HPDE6-E6E7 (cell line): ENCODE measurements at regions not wholly inside any gene's neighbourhood (a gene's known extent, or its start where the extent isn't known, plus 50 kb on each side); places are given as distances from the start of the nearest gene placed in this dataset.
A peak's percentile ranks its signal among the peaks of the same experiment; 100 is the strongest.
"Not testable (repeated sequence)": the region's sequence is repeated elsewhere in the genome, so short reads cannot be mapped to it uniquely, and the experiment has no call there.

ENCODE experiments used
- DNase-seq: peaks from one replicate; pipeline ENCODE4 v3.0.0; 2011; ENCODE audit warnings: missing footprints; ENCODE audit errors: extremely low spot score

DNA sequence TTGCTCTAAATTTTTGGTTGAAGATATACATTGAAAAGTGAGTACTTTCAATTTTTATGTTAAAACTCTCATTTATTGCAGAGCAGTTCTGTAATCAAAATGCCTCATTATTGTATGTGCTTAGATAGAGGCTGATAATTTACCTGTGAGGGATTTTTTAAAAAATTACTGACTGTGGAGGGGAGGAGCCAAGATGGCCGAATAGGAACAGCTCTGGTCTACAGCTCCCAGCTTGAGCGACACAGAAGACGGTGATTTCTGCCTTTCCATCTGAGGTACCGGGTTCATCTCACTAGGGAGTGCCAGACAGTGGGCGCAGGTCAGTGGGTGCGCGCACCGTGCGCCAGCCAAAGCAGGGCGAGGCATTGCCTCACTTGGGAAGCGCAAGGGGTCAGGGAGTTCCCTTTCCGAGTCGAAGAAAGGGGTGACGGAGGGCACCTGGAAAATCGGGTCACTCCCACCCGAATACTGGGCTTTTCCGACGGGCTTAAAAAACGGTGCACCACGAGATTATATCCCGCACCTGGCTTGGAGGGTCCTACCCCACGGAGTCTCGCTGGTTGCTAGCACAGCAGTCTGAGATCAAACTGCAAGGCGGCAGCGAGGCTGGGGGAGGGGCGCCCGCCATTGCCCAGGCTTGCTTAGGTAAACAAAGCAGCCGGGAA is 89.4 kb downstream of the DDX11 start:
- not testable (repeated sequence) for DNase-seq

DNA sequence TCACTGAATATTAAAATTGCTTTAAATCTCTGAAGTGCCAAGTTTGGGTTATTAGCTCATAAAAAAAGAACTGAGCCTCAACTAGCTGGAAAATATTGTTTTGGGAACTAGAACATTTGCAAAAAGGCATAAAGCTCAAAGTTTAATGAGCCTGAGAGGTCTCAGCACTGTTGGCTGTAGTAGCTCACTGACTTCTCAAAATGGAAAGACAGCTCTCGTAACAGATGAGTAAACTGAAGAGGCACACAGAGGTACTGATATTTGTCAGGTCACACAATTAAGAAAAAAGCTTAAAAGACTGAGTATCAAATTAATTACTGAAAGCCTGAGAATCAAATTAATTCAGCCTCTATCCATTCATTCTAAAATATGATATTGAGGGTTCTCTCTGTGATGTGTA is 100.6 kb downstream of the DDX11 start:
- not testable (repeated sequence) for DNase-seq

DNA sequence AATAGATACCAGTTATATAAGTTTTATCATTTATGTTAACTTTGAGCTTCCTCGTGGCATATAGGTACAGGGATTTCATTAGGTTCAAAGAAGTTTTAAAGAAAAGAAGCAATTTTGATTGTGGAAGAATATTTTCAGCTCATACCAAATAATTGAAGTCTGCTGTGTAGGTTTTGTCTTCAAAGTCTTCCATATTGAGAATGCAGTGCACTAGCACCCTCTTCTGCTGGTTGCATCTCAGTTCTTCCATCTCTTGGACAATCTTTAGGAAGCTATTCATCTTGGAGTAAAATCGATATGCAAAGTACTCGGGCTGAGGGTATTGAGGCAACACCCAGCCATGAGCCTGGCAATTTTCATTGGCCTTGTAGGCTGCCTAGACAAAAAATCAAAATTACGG is 103.9 kb downstream of the DDX11 start:
- not testable (repeated sequence) for DNase-seq

DNA sequence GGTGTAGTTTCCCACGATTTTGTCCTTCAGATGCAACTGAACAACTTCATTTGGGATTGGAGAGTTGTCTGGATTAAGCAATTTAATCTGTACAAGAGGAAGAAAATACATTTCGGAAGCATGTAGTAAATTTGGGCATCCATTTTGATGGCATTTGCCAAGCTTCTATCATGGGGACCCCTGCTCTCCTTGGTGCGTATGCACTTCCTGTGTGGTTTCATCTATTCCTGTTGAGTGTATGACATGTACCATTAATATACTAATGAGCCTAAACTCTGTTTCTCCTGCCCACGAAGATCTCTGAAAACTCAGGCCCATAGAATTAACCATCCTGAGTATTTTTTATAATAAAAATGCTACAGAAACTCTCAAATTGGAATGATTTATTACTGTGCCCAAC is 105.2 kb downstream of the DDX11 start:
- DNase-seq: not testable (repeated sequence)

DNA sequence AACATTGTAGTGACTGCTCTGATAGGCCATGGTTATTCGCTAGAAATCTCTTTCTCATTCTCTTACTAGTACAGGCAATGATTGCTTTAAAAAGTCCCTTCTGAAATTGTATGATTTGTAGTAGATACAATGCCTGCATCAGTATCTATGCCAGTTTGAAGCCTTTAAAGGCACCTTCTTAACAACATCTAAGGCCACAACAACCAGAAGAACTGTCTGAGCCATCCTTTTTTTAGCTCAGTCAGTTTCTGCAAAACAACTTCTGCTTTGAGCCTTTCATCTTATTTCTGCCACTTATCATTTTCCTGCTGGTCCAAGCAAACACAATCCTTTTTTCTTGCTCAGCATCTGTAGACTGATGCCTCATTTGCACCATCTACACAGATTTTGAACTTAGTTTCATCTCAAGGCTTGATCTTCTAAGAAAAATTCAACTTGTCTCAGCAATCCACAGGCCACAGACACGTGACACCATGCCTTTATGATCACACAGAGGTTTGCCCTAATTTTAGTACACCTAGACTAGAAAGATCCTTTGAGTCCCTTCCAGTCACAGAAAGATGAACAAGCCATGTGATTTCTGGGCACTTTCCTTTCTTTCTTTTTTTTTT is 106.1 kb downstream of the DDX11 start:
- not testable (repeated sequence) for DNase-seq

DNA sequence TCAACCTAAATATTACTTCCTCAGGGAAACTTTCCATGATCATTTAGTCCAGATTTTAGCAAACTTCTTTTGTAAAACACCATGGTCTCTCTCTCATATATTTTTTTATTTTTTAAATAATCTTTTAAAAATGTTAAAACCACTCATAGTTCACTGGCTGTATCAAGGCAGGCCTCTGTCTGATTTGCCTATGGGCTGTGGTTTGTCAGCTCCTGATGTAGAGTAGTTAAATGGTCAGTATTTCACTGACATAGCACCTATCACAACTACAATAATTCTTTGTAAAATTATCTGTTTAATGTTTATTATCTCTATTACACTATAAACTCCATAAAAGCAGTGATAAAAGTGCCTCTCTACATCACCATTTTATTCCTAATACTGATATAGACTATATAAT is 108.9 kb downstream of the DDX11 start:
- DNase-seq: not testable (repeated sequence)

DNA sequence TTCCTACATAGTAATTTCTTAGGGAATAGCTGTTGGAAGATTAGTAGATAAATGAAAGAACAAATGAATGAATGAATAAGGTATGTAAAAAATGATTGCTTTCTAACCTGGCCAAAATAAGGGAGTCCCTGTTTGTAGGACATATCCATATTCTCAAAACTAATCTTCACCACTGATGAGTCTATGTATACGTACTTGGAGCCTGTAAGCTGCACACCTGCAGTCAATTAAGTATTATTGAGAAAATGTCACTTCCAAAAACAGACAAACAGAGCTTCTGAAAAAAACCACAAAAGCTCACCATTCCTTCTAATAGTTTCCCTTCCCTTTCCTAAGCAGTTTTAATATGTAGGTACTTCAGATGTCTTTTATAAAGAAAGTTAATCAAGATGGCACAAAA is 109.4 kb downstream of the DDX11 start:
- DNase-seq: not testable (repeated sequence)

DNA sequence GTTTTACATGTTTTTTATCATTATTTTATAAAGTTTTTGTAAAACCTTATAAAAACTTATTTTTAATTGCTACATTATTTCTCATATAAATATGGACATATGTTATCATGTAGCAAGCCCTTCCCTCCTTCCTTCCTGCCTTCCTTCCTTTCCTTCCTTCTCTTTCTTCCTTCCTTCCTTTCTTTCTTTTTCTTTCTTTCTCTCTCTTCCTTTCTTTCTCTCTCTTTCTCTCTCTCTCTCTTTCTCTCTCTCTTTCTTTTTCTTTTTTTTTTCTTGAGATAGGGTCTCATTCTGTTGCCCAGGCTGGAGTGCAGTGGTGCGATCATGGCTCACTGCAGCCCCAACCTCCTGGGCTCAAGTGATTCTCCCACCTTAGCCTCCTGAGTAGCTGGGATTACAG is 110.2 kb downstream of the DDX11 start:
- not testable (repeated sequence) for DNase-seq

DNA sequence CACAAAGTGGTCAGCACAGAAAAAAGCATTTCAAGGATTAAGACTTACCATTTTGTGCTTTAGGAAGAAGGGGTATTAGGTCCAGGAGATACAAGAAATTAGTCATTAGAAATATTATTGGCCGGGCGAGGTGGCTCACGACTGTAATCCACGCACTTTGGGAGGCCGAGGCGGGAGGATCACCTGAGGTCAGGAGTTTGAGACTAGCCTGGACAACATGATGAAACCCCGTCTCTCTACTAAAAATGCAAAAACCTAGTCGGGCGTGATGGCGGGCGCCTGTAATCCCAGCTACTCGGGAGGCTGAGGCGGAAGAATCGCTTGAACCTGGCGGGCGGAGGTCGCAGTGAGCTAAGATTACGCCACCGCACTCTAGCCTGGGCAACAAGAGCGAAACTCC is 111.0 kb downstream of the DDX11 start:
- not testable (repeated sequence) for DNase-seq

DNA sequence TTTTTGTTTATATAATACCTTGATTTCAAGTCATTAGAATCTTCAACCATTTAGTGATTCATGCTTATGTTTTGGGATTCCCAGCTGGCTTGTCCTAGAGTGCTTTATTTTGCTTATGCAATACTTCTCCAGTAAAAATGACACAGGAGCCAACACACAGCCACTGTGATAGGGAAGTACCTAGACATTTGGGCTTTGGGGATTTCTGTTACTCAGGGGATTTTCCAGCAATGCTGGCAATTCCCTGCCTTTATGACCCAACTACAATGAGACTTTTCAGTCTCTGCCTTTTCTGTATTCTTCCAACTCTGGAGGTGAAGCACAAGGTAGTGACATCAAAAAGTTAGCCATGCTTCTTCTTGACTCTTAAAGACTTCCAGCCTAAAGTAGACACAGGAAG is 119.0 kb downstream of the DDX11 start:
- DNase-seq: not testable (repeated sequence)

DNA sequence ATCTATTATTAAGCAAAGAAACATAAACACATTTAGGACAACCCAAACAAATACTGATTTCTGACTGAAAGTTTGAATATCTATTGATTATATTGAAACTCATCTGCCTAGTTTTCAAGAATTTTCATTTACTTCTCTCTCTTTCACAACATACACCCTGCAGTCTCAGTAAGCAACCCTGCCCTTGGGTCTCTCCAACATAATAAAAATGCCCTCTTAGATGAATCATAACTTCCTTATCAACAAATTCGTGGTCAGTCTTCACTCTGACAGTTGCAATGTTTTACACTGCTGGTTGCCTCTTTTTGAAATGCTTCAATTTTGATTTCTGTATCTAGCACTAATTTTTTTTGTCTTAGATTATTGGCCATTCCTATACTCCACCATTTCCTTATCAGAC is 122.0 kb downstream of the DDX11 start:
- not testable (repeated sequence) for DNase-seq

DNA sequence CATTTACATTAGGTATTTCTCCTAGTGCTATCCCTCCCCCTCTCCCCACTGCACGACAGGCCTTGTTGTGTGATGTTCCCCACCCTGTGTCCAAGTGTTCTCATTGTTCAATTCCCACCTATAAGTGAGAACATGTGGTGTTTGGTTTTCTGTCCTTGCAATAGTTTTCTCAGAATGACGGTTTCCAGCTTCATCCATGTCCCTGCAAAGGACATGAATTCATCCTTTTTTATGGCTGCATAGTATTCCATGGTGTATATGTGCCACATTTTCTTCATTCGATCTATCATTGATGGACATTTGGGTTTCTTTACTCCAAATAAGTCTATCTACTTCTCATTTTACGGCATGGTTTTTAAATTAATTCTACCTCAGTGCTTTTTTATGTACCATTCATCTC is 125.8 kb downstream of the DDX11 start:
- not testable (repeated sequence) for DNase-seq

DNA sequence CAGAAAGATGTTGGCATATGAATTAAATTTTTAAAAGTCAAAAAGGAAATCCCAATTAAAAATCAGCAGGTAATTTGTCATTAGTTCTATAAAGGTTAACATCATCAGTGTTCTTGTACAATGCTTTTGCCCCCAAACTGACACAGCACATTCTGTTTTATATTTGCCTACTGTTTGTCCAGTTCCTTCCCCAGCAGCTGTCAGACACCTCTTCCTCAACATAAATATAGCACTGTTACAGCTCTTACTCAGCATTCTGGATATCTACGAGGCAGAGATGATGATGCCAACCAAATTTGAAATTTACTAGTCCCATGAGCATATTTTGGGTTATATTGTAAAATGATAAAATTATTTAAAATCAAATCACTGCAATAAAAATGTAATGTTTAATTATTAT is 124.6 kb downstream of the SINHCAF start:
- no peak for DNase-seq

DNA sequence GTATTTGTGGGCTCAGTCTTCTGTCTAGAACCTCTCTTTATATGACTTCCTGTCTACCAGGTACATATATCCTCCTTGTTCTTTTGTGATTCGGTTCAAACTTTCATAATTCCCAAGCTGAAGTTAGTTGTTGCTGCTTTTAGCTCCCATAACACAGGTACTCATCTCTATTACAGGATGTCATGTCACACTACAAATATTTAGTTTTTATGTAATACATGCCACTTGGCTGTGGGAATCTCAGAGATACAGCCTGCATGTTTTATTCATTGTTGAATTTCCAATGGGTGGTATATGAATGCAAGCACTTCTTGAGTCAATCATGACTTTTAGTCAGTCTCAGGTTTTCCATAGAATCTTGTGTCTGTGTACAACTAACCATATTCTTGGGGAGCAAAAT is 122.7 kb downstream of the SINHCAF start:
- no peak for DNase-seq

DNA sequence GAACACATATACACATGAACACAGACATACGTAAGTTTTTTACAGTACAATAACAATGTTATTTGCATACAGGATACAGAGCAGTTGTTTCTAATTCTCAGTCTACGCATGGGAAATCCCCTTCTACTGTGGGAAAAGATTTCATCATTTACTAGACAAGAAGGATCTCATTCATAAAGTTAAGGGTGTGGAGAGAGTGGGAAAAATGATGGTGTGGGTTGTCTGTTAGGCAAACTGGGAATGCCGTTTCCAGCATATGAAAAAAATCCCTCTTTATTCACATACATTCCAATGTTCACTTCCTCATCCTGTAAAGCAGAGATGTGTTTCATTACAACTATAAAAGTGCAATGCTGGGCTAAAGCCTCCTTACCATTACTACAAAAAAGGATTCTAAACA is 120.9 kb downstream of the SINHCAF start:
- DNase-seq: no peak

DNA sequence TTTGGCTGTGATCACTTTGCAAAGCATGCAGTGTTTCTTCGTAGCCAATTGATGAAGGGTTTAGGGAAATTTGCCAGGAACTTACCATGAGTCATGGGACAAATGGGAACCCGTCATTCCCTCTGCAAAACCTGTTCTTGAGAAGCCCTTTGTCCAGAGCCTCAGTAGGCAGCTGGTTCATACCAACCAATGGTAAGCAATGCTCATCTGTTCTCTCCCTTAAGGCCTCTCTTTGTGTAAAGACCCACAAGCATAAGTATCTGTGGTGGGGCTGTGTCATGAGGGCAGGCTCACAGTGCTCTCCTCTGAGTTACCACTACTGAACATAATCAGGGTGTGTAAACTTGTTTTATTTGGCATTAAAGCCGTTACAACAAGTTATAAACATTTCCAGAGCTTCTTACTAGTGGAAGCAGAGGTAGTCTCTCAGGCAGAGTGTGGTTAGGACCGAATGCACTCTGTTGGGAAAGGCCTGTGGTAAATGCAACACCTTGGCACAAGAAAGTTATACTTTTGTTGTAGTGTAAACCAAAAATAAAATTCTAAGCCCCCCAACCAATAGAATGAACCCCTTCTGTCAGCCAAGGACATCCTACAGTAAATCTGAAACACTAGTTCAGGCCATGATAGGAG is 119.8 kb downstream of the SINHCAF start:
- DNase-seq: peak; percentile 60

DNA sequence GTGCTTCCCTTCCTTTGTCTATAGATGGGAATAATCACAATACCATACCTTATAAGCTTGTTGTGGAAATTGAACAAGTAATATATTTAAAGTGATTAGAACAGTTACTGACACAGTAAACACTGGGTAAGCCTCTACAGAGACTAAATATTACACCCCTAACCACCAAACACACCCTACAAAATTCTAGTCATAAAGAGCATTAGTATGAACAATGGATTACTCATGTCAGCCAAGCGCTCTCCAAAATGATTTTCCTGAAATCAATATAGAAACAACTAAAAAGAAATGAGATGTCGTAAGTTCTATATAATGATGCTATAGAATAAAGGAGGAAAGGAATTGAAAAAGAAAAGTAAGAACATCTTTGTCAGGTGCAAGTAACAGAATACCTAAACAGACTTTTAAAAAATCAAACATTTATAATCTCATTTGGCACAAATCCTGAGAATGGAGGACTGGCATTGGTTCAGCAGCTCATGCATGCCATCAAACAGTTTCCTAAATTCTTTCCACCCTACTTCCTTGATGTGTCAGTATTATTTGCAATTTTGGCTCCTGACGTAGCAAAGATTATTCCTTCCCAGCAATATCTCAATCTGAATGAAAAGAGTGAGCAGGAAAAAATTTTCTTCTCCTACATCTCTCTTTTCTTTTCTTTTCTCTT is 118.0 kb downstream of the SINHCAF start:
- no peak for DNase-seq

DNA sequence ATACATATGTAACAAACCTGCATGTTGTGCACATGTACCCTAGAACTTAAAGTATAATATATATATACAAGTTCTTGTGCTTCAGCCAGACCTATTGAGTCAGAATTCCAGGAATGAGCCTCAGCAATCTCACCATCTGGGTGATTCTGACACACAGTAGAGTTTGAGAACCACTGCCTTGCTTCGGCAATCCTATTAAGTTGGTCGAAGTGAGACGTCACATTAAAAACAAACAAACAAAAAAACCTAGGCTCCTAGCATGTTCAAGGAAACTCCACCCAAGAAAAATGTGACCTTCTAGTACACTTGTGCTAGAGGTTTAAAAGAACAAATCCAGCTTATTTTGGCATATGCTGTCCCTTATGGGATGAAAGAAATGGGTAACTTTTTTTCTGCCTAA is 115.8 kb downstream of the SINHCAF start:
- no peak for DNase-seq

DNA sequence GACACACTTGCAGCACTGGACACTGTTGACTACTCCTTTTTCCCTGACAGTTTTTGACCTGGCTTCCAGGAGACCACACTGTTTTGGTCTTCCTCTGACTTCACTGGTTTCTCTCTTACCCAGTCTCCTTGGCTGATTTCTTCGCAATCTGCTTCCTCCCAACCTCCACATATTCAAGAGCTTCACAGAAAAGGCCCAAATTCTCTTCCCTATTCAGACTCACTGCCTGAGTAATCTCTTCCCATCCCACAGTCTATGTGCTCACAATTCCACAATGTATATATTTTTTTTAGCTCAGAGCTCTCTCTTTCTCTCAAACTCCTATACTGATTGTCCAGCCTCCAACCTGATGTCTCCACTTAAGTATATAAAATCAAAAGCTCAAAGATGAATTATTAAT is 115.4 kb downstream of the SINHCAF start:
- no peak for DNase-seq

DNA sequence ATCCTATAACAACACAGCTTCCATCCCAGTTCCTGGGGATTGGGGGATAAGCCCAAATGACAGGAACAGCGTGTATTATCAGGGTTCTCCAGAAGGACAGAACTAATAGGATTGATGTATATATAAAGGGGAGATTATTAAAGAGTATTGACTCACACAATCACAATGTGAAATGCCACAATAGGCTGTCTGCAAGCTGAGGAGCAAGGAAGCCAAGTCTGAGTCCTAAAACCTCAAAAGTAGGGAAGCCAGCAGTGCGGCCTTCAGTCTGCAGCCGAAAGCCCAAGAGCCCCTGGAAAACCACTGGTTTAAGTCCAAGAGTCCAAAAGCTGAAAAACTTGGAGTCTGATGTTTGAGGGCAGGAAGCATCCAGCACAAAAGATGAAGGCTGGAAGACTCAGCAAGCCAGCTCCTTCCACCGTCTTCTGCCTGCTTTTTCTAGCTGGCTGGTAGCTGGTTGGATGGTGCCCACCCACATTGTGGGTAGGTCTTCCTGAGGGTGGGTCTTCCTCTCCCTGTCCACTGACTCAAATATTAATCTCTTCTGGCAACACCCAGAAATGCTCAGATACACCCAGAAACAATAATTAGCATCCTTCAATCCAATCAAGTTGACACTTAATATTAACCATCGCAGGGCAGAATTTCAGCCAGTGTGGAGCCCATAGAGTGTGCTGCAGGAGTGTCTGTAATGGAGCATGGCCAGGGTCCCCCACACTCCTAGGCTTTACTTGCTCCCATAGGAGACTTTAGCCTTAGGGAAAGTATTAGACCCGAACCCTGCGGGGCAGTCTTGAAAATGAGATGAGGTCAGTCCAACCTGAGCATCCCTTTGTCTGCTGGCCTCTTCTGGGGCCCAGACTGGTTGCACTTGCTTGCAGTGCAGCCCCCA is 111.1 kb downstream of the SINHCAF start:
- no peak for DNase-seq

DNA sequence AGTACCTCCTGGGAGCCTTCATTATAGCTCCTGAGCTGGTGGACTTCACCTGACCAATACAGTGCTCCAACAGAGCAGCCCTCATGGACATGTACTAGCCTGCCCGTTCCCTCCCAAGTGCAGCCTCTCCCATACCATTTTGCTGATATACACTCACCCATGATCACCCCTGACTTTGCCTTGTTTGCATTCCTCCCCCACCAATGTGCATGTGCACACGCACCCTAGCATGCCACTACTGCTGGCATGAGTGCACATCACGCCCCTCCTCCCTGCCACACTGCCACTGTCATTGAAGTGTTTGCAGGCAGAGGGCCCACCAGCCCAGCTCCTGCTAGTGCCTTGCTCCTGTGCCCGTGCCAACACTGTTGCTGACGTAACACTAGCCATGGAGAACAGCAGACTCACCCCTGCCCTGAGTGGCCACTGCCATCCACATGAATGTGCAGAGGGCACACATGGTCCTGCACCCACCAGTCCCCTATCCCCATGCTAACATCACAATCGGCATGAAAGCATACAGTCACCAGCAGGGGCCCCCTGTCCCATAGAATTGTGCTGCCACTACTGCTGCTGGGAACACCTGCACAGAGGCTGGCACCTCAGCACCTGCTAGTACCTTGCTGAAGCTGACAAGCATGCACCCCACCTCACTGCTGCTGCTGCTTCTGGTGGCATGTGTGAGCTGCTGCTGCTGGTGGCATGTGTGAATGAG is 110.3 kb downstream of the SINHCAF start:
- peak; percentile 57 for DNase-seq
